Stimulated activated CD4-positive, alpha-beta T cell treated with anti-CD3 and anti-CD28 coated beads, TNF-alpha, amount 100 ng/mL, for 24 hours (primary cell): ENCODE measurements at regions not wholly inside any gene's neighbourhood (a gene's known extent, or its start where the extent isn't known, plus 50 kb on each side); places are given as distances from the start of the nearest gene placed in this dataset.

Experiments used
- DNase-seq, 3 experiments: peaks; one replicate each; pipeline ENCODE4 v3.0.0-alpha.2; 2020; ENCODE audit warnings: low read depth in 3 of 3

GRCh38 chr6:98463038-98464000, 371.1 kb upstream of the POU3F2 start:
- no peak for DNase-seq

GRCh38 chr6:98467091-98467490, 367.3 kb upstream of the POU3F2 start:
- DNase-seq = no peak

DNA sequence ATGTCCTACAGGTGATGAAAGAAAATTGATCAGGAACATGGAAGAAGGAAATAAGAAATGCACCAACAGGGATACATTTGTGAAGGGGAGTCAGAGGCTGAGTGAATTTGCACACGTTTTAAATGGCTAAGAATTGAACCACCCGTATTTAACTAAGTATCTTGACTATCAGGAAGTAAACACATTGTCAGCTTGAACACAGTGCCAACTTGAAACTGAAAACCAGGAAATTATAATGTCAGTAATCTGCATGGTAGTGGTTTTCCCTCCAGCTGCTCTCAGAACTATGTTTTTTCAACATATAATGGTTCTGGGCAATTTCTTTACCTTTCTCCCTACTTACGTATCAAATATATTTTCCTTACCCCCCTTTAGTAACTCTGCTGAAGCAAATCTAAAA, 366.5 kb upstream of the POU3F2 start:
- DNase-seq = no peak

GRCh38 chr6:98469141-98469540, 365.2 kb upstream of the POU3F2 start:
- no peak for DNase-seq

- no peak for DNase-seq
Observed at GRCh38 chr6:98470821-98471220, 363.6 kb upstream of the POU3F2 start.

DNA sequence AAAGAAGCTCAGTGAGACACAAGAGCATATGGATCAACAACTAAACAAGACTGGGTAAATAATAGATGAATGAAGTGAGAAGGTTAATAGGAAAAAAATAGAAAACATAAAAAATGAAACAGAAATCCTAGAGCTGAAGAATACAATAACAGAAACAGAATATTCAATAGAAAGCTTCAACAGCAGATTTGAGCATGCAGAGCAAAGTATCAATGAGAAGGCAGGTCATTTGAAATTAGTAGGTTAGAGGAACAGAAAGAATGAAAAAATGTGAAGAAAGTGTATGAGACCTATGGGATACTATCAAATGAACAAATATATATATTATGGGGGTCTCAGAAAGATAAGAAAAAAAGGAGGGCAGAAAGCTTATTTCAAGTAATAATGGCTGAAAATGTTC, 362.9 kb upstream of the POU3F2 start:
- DNase-seq = no peak

GRCh38 chr6:98477231-98477630, 357.1 kb upstream of the POU3F2 start:
- no peak for DNase-seq

- no peak for DNase-seq
Observed at GRCh38 chr6:98484696-98485095, 349.7 kb upstream of the POU3F2 start.

DNA sequence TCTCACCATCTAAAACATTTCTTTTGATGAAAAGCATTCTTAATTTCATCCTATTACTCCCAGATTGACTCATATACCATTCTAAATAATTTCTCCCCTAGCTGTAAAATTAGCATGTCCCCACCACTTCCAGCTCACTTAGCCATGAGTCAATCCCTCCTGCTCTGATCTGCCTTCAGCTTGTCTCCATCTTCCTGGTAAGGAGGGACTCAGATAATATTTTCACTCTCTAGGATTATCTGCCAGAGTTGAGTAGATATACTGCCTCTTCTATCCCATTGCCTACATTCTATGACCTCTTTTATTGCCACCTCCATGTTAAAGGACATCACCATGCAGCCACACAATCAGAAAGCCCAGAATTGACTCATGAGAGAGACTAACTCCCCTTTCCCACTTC, 348.8 kb upstream of the POU3F2 start:
- DNase-seq = no peak

- DNase-seq = no peak
Observed at GRCh38 chr6:98486057-98486456, 348.3 kb upstream of the POU3F2 start.

- DNase-seq = no peak
Observed at GRCh38 chr6:98487612-98488011, 346.8 kb upstream of the POU3F2 start.

- no peak for DNase-seq
Observed at GRCh38 chr6:98498144-98498775, 336.1 kb upstream of the POU3F2 start.

DNA sequence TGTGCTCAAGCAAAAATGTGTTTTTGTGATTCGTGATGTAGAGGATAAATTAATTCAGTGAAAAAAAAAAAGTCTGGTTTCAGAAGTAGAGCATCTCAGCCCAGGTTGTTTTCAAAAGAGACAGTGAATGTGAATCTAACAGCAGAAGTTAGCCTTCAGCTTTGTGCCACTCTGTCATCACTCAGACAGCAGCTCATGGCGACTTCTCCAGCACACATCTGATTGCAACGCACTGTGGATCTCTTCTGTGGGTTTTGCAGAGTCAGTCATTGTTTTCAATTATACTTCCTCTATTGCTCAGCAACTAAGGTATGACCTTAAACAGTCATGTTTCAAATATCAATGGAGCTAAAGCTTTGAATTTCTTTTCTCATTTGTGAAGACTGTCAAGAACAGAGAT, 335.5 kb upstream of the POU3F2 start:
- no peak for DNase-seq

GRCh38 chr6:98514073-98514720, 320.2 kb upstream of the POU3F2 start:
- DNase-seq = no peak

DNA sequence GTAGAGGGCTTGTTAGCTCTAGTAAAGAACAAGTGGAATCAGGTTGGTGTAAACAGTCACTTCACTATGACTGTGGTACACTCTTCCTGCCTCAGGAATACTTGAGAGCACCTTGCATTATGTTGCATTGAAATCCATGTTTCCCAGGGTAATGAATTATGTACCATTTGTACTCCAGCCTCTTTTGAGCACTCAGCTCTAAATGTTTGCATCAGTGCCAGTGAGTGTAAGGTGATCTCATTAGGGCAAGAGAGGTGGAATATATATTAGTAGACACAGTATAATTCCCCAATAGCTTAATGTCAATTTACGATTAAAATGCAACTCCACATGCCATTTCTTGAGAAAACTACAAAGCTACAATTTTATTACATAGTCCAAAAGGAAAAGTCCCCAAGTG, 319.6 kb upstream of the POU3F2 start:
- DNase-seq = no peak

DNA sequence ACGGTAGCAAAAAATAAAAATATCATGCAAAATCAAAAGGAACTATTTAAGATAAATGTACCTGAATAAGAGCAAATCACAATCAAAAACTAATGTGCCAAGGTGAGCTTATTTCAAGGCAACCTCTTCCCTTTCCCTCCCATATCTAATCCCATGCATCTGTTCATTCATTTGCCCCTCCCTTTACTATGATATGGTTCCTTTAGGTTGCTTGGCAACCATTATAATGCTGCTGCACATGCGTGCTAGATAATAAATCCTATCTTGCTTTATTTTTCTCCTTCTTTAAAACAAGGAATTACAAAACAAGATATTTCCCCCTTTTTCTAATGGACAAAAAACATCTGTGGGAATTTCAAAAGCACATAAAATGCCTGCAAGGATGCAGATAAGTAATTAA, 318.2 kb upstream of the POU3F2 start:
- no peak for DNase-seq

- no peak for DNase-seq
Observed at GRCh38 chr6:98516866-98517265, 317.5 kb upstream of the POU3F2 start.

DNA sequence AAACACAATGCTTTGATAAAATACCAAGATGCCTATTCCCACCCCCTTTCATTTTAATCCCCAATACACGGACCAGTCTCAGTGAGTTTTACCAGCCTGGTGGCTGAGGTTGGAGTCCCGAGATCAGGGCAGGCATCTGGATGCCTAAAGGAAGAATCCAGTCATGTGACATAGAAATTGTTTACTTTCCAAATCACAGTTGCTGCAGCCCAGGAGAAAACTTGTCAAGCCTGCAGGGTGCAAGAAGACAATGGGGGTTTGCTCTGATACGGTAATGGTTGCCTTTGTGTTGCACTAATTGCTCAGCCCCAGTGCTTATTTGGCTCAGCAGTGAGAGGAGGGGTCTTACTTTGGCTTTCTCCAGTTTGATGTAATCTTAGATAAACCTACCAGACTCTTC, 308.5 kb upstream of the POU3F2 start:
- DNase-seq = no peak

DNA sequence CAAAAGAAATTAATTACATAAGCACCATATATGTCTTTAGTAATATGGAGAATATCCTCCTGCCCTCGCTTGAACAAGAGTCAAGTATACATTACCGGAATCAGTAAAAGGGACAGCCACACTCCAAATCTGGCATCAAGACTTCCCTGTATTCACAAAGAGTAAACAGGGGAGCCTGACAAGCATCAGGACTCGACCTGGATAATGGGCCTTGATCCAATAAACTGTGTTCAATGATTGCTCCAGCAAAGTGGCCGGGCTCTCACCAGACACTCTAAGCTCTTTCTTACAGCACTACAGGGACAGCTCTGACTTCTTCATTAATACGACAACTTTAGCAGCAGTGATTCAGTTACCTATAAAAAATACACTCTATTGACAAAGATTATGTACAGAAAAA, 307.9 kb upstream of the POU3F2 start:
- no peak for DNase-seq

DNA sequence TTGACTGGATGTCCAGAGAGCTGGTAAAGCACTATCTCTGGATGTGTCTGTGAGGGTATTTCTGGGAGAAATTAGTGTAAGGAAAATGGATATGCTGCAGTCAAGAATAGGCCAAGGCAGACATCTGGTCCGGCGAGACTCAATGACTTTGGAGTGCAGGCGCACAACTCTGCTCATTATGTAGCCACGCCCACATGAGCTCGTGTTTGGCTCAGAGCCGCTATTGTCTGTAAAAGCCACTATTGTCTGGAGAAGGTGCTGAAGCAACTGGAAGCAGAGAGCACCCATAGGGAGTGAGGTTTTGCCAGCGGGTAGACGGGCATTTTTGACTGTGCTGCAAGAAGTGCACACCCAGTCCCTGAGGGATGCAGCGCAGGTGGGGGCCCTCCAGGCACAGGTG, 305.0 kb upstream of the POU3F2 start:
- DNase-seq = no peak

GRCh38 chr6:98530732-98531131, 303.6 kb upstream of the POU3F2 start:
- DNase-seq = no peak

DNA sequence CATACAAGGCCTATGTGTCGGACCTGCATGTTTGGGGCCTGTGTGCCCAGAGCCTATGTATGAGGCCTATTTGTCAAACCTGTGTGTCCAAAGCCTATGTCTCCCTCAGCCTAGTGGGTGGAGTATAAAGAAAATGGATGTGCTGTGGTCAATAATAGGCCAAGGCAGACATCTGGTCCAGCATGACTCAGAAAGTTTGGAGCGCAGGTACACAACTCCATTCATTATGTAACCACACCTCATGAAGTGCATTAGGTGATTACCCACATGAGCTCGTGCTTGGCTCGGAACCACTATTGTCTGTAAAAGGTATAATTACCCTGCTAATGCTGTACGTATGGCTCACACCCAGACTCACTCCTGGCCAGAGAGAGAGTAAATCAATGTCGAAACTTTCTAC, 302.4 kb upstream of the POU3F2 start:
- DNase-seq = no peak

- DNase-seq = no peak
Observed at GRCh38 chr6:98539741-98540140, 294.6 kb upstream of the POU3F2 start.
